ENCODE measurements at regions not wholly inside any gene's neighbourhood (a gene's known extent, or its start where the extent isn't known, plus 50 kb on each side); places are given as distances from the start of the nearest gene placed in this dataset.

- no peak overlapping the region for H3K4me3 ChIP-seq
- intact Hi-C loops (cut with DNase I), result no loop called here
- H3K27me3 ChIP-seq (ENCODE audit: insufficient read depth in 3 of 3, low read length in 2 of 3), result no peaks in the 10 kb centered on the region
- WGBS, 3 donors, result 91 to 100% (median 100%) methylated on average over 1 of the region's 1 CpG
- no peaks in the 10 kb centered on the region for H3K9me3 ChIP-seq
- no peak for ATAC-seq
- H3K36me3 ChIP-seq (ENCODE audit: insufficient read depth in 1 of 2, low read depth in 1 of 2), result no peaks in the 10 kb centered on the region
- no peak for DNase-seq
- TF ChIP-seq CTCF (IDR thresholded peaks at IDR 0.05), result no peak
- H3K27ac ChIP-seq, result no peak overlapping the region
- no peaks in the 10 kb centered on the region for H3K4me1 ChIP-seq
These were observed 520.1 kb upstream of the PCDH20 start for GRCh38 chr13:61935710-61936109.

DNA sequence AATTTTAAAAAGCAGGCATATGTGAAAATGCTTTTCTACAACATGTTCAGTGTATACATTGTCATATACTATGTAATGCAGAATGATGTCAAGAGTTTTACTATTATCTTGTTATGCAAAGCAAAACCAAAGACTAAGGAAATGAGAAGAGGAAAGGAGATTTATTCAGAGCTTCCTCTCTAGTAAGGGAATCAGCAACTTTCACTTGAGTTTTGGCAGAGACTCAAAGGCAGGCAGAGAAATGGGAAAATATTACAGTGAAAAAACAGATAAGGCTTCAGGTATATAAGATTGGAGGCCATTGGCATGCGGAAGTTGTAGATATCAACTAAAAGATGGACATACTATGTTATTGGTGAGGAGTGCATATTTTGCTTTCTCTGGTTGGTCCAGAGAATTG lies 512.0 kb upstream of the PCDH20 start:
- Histone ChIP-seq H3K27me3 (ENCODE audit: insufficient read depth in 3 of 3, low read length in 2 of 3) (no peaks in the 10 kb centered on the region), H3K4me1 (no peaks in the 10 kb centered on the region), H3K9me3 (no peaks in the 10 kb centered on the region), H3K36me3 (ENCODE audit: insufficient read depth in 1 of 2, low read depth in 1 of 2) (no peaks in the 10 kb centered on the region), H3K27ac (no peak overlapping the region), H3K4me3 (no peak overlapping the region)
- 74 to 87% (median 85%) methylated on average over 1 of the region's 1 CpG for WGBS, 3 donors
- intact Hi-C loops (cut with DNase I), result no loop called here
- ATAC-seq (no peak), DNase-seq (no peak)
- no peak for TF ChIP-seq CTCF (IDR thresholded peaks at IDR 0.05)

GRCh38 chr13:61918841-61919240 lies 503.2 kb upstream of the PCDH20 start:
- Histone ChIP-seq H3K9me3 (no peaks in the 10 kb centered on the region), H3K27me3 (ENCODE audit: insufficient read depth in 3 of 3, low read length in 2 of 3) (no peaks in the 10 kb centered on the region), H3K36me3 (ENCODE audit: insufficient read depth in 1 of 2, low read depth in 1 of 2) (no peaks in the 10 kb centered on the region), H3K4me1 (no peaks in the 10 kb centered on the region), H3K4me3 (no peak overlapping the region), H3K27ac (no peak overlapping the region)
- DNase-seq (no peak), ATAC-seq (no peak)
- intact Hi-C loops (cut with DNase I), result no loop called here
- no peak for TF ChIP-seq CTCF (IDR thresholded peaks at IDR 0.05)
- WGBS, 3 donors, result 87 to 91% (median 90%) methylated on average over 2 of the region's 2 CpGs

- H3K27me3 ChIP-seq (ENCODE audit: insufficient read depth in 3 of 3, low read length in 2 of 3), result no peaks in the 10 kb centered on the region
- no peak for TF ChIP-seq CTCF (IDR thresholded peaks at IDR 0.05)
- intact Hi-C loops (cut with DNase I), result no loop called here
- no peaks in the 10 kb centered on the region for H3K9me3 ChIP-seq
- no peak overlapping the region for H3K27ac ChIP-seq
- 79 to 96% (median 83%) methylated on average over 1 of the region's 1 CpG for WGBS, 3 donors
- H3K4me1 ChIP-seq, result no peaks in the 10 kb centered on the region
- no peak for ATAC-seq
- H3K4me3 ChIP-seq, result no peak overlapping the region
- no peak for DNase-seq
- no peaks in the 10 kb centered on the region for H3K36me3 ChIP-seq (ENCODE audit: insufficient read depth in 1 of 2, low read depth in 1 of 2)
These were observed 500.8 kb upstream of the PCDH20 start for GRCh38 chr13:61916483-61916882.

DNA sequence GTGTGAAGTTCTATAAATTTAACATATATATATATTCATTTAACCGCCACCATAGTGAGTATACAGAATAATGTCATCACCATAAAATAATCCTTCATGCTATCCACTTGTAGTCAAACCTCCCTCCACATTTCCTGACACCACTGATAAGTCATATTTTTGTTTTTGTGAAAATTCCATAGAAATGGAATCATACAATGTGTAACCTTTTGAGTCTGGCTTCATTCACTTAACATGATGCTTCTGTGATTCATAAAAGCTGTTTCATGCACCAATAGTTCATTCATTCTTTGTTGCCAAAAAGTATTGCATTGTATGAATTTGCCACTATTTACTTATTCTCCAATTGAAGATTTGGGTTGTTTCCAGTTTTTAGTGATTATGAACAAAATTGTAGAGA lies 497.5 kb upstream of the PCDH20 start:
- TF ChIP-seq CTCF (IDR thresholded peaks at IDR 0.05), result no peak
- DNase-seq, result no peak
- H3K27ac ChIP-seq, result no peak overlapping the region
- WGBS, 3 donors, result 86 to 93% (median 93%) methylated on average over 1 of the region's 1 CpG
- H3K4me3 ChIP-seq, result no peak overlapping the region
- no peaks in the 10 kb centered on the region for H3K9me3 ChIP-seq
- H3K27me3 ChIP-seq (ENCODE audit: insufficient read depth in 3 of 3, low read length in 2 of 3), result no peaks in the 10 kb centered on the region
- intact Hi-C loops (cut with DNase I), result no loop called here
- no peak for ATAC-seq
- no peaks in the 10 kb centered on the region for H3K36me3 ChIP-seq (ENCODE audit: insufficient read depth in 1 of 2, low read depth in 1 of 2)
- H3K4me1 ChIP-seq, result no peaks in the 10 kb centered on the region

Data from psoas muscle (tissue), 7 donors.